Testis (tissue), 2 donors: ENCODE measurements at regions not wholly inside any gene's neighbourhood (a gene's known extent, or its start where the extent isn't known, plus 50 kb on each side); places are given as distances from the start of the nearest gene placed in this dataset.

ENCODE experiments used
- DNase-seq: peaks from one replicate; pipeline ENCODE4 v3.0.0-alpha.2; 2019
- H3K27ac ChIP-seq, 2 donors: fragments of 200-600 bp; sonication (generic); one replicate each; pipeline ENCODE4 v1.5.1; 2019
- H3K27me3 ChIP-seq: fragments of 200-600 bp; sonication (generic); one replicate; pipeline ENCODE4 v1.5.1; 2019
- H3K36me3 ChIP-seq: fragments of 200-600 bp; sonication (generic); one replicate; pipeline ENCODE4 v1.5.1; 2017; ENCODE audit warnings: low read depth; ENCODE audit errors: missing control alignments
- H3K4me1 ChIP-seq: fragments of 200-600 bp; sonication (generic); one replicate; pipeline ENCODE4 v1.5.1; 2019
- H3K4me3 ChIP-seq, 2 donors: fragments of 200-600 bp; sonication (generic); one replicate each; pipeline ENCODE4 v1.5.1; 2017 to 2019
- H3K9me3 ChIP-seq: fragments of 200-600 bp; sonication (generic); one replicate; pipeline ENCODE4 v1.5.1; 2017
- CTCF ChIP-seq, 3 experiments: fragments of 450-650 bp in 2 of 3; fragments of 200-600 bp in 1 of 3; sonication (generic) in 1 of 3; IDR thresholded peaks; one replicate each; pipeline ENCODE4 v1.5.1; 2016 to 2019; ENCODE audit warnings: antibody characterized with exemption in 3 of 3, mild to moderate bottlenecking in 2 of 3, moderate library complexity in 1 of 3
- POLR2A ChIP-seq: fragments of 450-650 bp; IDR thresholded peaks from one replicate; pipeline ENCODE4 v1.6.1; 2017; ENCODE audit warnings: antibody characterized with exemption, mild to moderate bottlenecking, moderate library complexity
- WGBS, 2 donors: methylation state at CpG; one replicate each; pipeline ENCODE4 v1.1.5; 2018; 5-methylcytosine and 5-hydroxymethylcytosine counted together
- intact Hi-C: fragments of 100-400 bp; cut with DNase I; formaldehyde crosslinking; loops from one replicate; pipeline ENCODE4 v1.15.1; 2023; ENCODE audit warnings: low total_unique reads

GRCh38 chr10:28470873-28471651 is 61.9 kb upstream of the WAC start:
- Histone ChIP-seq H3K4me3 (no peak overlapping the region), H3K27me3 (no peaks in the 10 kb centered on the region), H3K36me3 (no peaks in the 10 kb centered on the region), H3K9me3 (no peaks in the 10 kb centered on the region), H3K4me1 (no peaks in the 10 kb centered on the region), H3K27ac (no peak overlapping the region)
- DNase-seq, result no peak
- no peak for TF ChIP-seq POLR2A
- no peak for TF ChIP-seq CTCF (IDR thresholded peaks at IDR 0.05)
- 35 to 48% methylated on average over 12 of the region's 12 CpGs for WGBS, 2 donors
- intact Hi-C loops, result no loop called here

GRCh38 chr10:28471652-28472050 is 61.3 kb upstream of the WAC start:
- H3K4me3 ChIP-seq, result no peak overlapping the region
- H3K27ac ChIP-seq, result no peak overlapping the region
- H3K9me3 ChIP-seq, result no peaks in the 10 kb centered on the region
- no peaks in the 10 kb centered on the region for H3K4me1 ChIP-seq
- no peaks in the 10 kb centered on the region for H3K27me3 ChIP-seq
- DNase-seq, result no peak
- no peaks in the 10 kb centered on the region for H3K36me3 ChIP-seq
- intact Hi-C loops, result no loop called here
- no peak for TF ChIP-seq POLR2A
- no peak for TF ChIP-seq CTCF (IDR thresholded peaks at IDR 0.05)
- WGBS, 2 donors, result 68 to 91% methylated on average over 6 of the region's 6 CpGs

GRCh38 chr10:28478646-28479045 is 54.3 kb upstream of the WAC start:
- Histone ChIP-seq H3K4me1 (peaks cover 12% of the 10 kb centered on the region), H3K27ac (no peak overlapping the region), H3K4me3 (no peak overlapping the region), H3K36me3 (no peaks in the 10 kb centered on the region), H3K27me3 (no peaks in the 10 kb centered on the region), H3K9me3 (no peaks in the 10 kb centered on the region)
- 37 to 47% methylated on average over 1 of the region's 1 CpG for WGBS, 2 donors
- TF ChIP-seq POLR2A (no peak), CTCF (IDR thresholded peaks at IDR 0.05) (no peak)
- DNase-seq, result no peak
- intact Hi-C loops, result no loop called here

- intact Hi-C loops, result no loop called here
- TF ChIP-seq CTCF (IDR thresholded peaks at IDR 0.05), result no peak
- TF ChIP-seq POLR2A, result no peak
- no peaks in the 10 kb centered on the region for H3K27me3 ChIP-seq
- no peak overlapping the region for H3K4me3 ChIP-seq
- H3K27ac ChIP-seq, result peak overlapping the region in 1 of 2 donors; percentile 18
- no peaks in the 10 kb centered on the region for H3K9me3 ChIP-seq
- peak; percentile 48 for DNase-seq
- H3K4me1 ChIP-seq, result peaks cover 12% of the 10 kb centered on the region
- H3K36me3 ChIP-seq, result no peaks in the 10 kb centered on the region
- WGBS, 2 donors, result 17 to 45% methylated on average over 5 of the region's 5 CpGs
Observed at GRCh38 chr10:28479425-28479865, 53.5 kb upstream of the WAC start.
